Activated CD4-positive, CD25-positive, alpha-beta regulatory T cell treated with anti-CD3 and anti-CD28 coated beads, Interleukin-2, amount 50 U/mL, for 72 hours (primary cell): ENCODE measurements at regions not wholly inside any gene's neighbourhood (a gene's known extent, or its start where the extent isn't known, plus 50 kb on each side); places are given as distances from the start of the nearest gene placed in this dataset.
"Not testable (repeated sequence)": the region's sequence is repeated elsewhere in the genome, so short reads cannot be mapped to it uniquely, and the experiment has no call there.

Experiments used
- DNase-seq: peaks from one replicate; pipeline ENCODE4 v3.0.0; 2021

DNA sequence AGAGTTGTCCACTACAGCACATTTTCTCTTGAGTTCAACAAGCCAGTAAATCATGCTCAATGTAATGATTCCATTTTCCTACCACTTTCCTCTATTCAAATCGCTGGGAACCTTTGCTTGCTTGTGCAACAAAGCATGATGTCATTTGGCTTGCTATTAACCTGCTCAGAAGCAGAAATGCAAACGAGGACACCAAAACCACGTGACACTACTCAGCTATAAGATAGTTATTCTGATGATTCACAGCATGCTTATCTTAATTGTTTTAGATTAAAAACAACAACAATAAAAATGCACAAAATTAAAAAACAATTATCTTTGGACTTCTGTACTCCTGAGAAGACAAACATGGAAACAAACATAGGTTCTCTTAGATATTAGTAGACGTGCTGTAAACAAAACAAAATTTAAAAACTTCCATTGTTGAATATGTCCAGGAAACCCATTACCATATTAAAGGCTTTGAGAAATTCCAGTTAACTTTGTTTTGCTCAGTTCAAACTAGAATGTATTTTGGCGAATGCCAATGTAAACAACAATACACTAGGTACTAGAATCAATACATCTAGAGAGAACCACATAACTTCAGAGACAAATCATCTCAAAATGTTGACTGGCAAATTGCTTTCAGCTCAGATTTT lies 77.5 kb upstream of the KRAS start:
- no peak for DNase-seq

GRCh38 chr12:25327321-25327720 lies 76.6 kb upstream of the KRAS start:
- DNase-seq = no peak

DNA sequence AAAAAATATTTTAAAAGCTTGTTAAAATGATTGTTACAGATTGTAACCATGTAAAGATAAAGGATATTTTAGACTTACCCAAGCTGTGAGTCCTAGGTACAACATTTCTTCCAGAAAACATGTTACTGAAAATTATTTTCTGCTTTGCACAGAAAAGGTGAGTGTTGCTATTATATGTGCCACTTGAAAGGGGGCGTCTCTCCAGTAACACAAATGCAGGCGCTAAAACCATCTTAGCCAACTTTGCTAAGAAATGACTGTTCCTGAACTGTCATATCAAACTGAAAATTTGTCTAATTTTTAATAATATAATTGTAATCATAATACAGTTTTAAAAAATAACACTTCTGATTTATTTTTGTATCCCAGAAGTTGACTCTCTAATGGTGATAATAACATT lies 75.6 kb upstream of the KRAS start:
- no peak for DNase-seq

DNA sequence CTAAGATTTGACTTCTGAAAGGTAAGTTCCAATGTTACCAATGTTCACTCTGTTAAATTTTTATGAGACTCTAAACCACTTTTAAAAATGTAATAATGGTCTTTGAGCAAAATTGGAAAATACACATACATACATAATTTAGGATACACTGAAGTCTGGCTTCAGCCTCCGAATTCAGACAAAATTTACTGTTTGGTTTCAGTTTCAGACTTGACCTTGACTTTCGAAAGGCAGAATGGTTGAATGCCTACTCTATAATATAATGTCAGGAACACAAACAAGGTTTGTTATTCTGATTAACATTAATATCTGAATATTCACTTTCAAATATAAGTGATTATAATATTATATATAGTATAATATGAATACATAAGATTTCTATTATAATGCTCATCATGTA lies 74.1 kb upstream of the KRAS start:
- no peak for DNase-seq

GRCh38 chr12:25323581-25323982 lies 72.9 kb upstream of the KRAS start:
- no peak for DNase-seq

DNA sequence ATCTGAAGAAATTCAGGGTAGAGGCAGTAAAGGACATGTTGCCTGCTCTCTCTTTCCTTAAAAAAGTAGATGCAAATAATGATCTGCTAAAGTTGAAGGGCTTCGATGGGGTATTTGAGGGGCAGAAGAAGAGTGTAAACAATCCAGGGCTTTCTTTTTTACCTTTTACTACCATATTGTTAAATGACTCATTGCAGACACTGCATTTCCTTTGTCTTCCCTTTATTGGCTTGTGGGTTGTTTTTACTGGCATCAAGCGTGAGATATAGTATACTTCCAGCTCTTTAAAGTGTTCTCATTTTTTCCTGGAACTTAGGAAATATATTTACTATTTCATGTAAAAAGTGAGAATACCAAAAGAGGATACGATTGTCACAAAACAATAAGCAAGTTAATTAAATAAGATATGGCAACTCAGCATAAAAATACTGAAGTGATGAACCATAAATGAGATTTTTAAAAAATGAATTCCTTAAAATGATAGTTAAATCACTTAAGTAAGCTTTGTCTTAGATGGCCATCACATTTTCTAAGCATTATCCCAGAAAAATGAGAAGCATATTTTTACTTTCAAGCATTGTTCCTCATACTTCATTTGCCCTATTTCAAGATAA lies 72.3 kb upstream of the KRAS start:
- no peak for DNase-seq

DNA sequence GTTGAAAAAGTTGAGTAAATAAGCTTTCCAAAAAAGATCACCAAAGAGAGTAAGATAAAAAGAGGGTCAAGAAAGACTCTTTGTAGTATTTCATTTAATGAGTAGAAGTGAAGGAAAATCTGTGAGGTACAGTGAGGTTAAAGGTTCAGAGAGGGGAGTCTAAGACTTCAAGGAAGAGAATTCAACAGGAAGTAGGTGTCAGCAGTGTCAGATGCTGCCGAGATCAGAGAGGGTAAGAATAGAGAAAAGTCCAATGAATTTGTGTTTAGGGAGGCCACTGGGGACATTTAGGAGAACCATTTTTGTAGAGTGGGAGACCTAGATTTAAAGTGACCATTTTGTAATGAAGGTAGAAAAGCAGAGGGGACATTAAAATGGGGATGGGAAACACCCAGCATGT lies 71.6 kb upstream of the KRAS start:
- no peak for DNase-seq

DNA sequence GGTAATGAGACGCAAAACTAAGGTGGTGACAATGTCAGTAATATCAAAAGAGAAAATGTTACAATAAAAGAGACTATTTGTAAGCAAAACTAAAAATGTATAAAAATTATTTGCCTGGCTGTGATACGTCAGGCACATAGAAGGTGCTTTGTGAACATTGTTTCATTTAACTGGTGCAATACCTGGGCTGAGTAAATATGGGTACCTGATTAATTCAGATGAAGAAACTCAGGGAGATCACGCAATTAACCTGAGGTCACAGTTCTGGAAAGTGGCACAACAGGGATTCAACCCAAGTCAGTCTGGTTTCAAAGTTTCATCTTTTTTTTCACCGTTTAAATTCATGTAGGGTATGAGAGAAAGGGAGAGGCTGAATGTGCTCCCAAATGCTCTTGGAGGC lies 71.0 kb upstream of the KRAS start:
- DNase-seq = no peak

DNA sequence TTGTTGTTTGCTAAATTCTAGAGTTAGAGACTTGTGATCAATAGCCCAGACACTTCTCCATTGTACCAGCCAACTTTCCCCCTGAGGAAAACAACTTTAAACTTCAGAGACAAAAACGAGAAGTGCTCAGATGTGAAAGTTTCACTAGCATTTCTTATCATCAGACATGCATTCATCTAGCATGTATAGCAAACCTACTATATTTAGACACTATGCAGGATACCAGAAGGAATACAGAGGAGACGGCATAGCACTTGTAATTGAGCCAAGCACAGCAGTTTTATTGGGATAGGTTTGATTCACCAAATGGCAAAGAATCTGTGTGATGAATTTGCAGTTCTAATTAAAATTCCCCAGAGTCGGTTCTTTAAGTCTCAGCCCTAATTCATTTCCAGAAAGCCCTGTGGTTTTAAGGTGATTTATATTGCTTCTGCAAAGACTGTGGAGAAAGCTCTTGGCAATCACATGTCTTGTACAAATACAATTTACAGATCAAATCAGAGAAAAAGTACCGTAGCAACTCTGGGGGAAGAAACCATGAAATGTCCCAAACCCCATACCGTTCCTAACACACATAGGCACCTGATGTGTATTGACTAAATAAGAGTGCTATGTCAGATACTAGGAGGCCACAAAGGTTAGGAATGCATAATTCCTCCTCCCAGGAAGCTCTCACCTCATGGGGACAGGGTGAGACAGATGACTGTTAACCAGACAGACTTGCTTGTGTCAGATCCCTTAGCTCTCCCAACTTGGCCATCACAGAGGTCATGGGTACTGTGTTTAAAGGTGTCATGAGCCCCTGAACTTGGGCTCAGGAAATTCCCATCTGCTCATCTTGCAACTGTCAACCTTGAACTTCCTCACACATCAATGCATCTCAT lies 69.6 kb upstream of the KRAS start:
- no peak for DNase-seq

GRCh38 chr12:25319233-25319984 lies 68.7 kb upstream of the KRAS start:
- no peak for DNase-seq

DNA sequence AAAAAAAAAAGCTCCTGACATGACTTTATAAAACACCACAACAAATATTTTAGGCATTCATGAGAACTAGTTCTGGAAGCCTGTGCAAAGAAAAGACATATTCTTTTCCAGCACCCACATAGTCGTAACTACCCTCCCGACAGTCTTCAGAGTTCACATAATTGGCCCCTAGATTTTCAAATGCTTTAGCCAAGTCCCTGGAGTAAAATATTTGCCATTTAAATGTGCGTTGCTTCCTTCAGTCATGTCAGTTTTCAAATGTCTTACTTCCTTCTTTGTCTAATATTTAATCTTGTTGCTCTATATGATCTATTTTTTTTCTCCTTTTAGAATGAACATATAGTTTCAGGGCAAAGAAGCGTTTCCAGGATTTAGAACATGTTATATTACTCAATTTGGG lies 66.8 kb upstream of the KRAS start:
- no peak for DNase-seq

GRCh38 chr12:25315388-25315787 lies 64.7 kb upstream of the KRAS start:
- DNase-seq = no peak

DNA sequence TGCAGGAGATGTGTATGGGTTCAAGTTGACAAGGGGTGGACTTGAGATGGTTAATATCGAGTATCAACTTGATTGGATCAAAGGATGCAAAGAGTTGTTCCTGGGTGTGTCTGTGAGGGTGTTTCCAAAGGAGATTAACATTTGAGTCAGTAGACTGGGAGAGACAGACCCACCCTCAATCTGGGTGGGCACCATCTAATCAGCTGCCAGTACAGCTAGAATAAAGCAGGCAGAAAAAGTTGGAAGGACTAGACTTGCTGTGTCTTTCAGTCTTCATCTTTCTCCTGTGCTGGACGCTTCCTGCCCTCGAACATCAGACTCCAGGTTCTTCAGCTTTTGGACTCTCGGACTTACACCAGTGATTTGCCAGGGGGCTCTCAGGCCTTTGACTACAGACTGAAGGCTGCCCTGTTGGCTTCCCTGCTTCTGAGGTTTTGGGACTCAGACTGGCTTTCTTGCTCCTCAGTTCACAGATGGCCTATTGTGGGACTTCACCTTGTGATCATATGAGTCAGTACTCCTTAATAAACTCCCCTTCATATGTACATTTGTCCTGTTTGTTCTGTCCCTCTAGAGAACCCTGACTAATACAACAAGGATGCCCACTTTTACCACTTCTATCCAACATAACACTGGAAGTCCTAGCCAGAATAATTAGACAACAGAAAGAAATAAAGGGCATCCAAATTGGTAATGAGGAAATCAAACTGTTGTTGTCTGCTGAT lies 62.7 kb upstream of the KRAS start:
- not testable (repeated sequence) for DNase-seq

DNA sequence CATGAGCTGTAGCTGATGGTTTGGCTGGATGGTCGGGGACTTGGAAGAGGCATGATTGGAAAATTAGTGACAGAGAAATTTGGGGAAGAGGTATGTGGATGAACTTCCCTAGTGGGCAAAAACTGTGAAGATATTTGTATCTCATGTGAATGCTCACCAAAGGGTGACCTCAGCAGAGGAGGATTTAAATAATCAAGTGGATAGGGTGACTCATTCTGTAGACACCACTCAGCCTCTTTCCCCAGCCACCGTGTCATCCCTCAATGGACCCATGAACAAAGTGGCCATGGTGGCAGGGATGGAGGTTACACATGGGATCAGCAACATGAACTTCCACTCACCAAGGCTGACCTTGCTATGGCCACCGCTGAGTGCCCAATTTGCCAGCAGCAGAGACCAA lies 60.8 kb upstream of the KRAS start:
- DNase-seq = no peak

DNA sequence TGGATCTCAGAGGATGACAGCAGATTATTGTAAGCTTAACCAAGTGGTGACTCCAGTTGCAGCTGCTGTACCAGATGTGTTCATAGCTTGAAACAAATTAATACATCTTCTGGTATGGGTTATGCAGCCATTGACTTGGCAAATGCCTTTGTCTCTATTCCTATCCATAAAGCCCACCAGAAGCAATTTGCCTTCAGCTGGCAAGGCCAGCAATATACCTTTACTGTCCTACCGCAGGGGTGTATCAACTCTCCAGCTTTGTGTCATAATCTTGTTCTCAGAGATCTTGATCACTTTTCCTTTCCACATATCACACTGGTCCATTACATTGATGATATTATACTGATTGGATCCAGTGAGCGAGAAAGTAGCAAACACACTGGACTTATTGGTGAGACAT lies 59.3 kb upstream of the KRAS start:
- not testable (repeated sequence) for DNase-seq

DNA sequence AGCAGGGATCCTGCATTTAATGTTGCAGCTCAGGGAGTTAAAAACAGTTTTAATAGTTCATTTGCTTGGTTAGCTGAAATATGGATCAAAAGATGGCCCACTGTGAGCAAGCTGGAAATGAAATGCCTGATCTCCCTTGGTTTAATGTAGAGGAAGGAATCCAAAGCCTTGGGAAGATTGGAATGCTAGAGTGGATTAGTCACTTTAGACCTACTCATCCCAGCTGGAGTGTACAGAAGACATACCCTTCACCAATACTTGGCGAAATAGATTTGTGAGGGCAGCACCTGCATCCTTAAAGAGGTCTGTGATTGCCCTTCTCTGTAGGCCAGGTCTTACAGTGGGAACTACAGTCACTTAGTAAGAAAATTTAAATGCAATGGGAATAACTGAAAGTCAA lies 58.0 kb upstream of the KRAS start:
- no peak for DNase-seq

GRCh38 chr12:25307818-25308217 lies 57.1 kb upstream of the KRAS start:
- no peak for DNase-seq

- DNase-seq = no peak
These were observed 51.1 kb upstream of the KRAS start for GRCh38 chr12:25301798-25302197.
